HG02943 (cell line): ENCODE measurements at regions not wholly inside any gene's neighbourhood (a gene's known extent, or its start where the extent isn't known, plus 50 kb on each side); places are given as distances from the start of the nearest gene placed in this dataset.
"Not testable (repeated sequence)": the region's sequence is repeated elsewhere in the genome, so short reads cannot be mapped to it uniquely, and the experiment has no call there.

Experiments
- ATAC-seq: cut with Tn5 transposase; IDR thresholded peaks from one replicate; pipeline ENCODE4 v1.9.1; 2021; ENCODE audit warnings: mild to moderate bottlenecking, low read depth, moderate library complexity; ENCODE audit not compliant: unreplicated experiment

- no peak for ATAC-seq
Observed at GRCh38 chr20:19921284-19921793, 95.8 kb upstream of the NAA20 start.

- ATAC-seq, result not testable (repeated sequence)
Observed at GRCh38 chr20:19921829-19922228, 95.3 kb upstream of the NAA20 start.

- no peak for ATAC-seq
Observed at GRCh38 chr20:19922716-19923115, 94.4 kb upstream of the NAA20 start.

- no peak for ATAC-seq
Observed at GRCh38 chr20:19923762-19924161, 93.4 kb upstream of the NAA20 start.

- no peak for ATAC-seq
Observed at GRCh38 chr20:19924255-19924654, 92.9 kb upstream of the NAA20 start.

GRCh38 chr20:19926591-19926990 is 90.6 kb upstream of the NAA20 start:
- no peak for ATAC-seq

GRCh38 chr20:19928328-19929011 is 88.7 kb upstream of the NAA20 start:
- ATAC-seq, result no peak

- no peak for ATAC-seq
Observed at GRCh38 chr20:19929012-19929360, 88.2 kb upstream of the NAA20 start.

GRCh38 chr20:19929481-19930145 is 87.5 kb upstream of the NAA20 start:
- no peak for ATAC-seq

GRCh38 chr20:19930426-19930825 is 86.7 kb upstream of the NAA20 start:
- ATAC-seq, result no peak

- no peak for ATAC-seq
Observed at GRCh38 chr20:19932170-19932667, 84.9 kb upstream of the NAA20 start.

- ATAC-seq, result no peak
Observed at GRCh38 chr20:19934792-19935491, 82.2 kb upstream of the NAA20 start.

- no peak for ATAC-seq
Observed at GRCh38 chr20:19935842-19936241, 81.3 kb upstream of the NAA20 start.

GRCh38 chr20:19936466-19937200 is 80.5 kb upstream of the NAA20 start:
- ATAC-seq, result no peak

- ATAC-seq, result peak; percentile 35
Observed at GRCh38 chr20:19937218-19937617, 79.9 kb upstream of the NAA20 start.

GRCh38 chr20:19937651-19938420 is 79.3 kb upstream of the NAA20 start:
- ATAC-seq, result peak; percentile 83

- no peak for ATAC-seq
Observed at GRCh38 chr20:19938421-19939090, 78.6 kb upstream of the NAA20 start.

- ATAC-seq, result no peak
Observed at GRCh38 chr20:19940988-19941460, 76.1 kb upstream of the NAA20 start.

GRCh38 chr20:19942611-19943010 is 74.6 kb upstream of the NAA20 start:
- no peak for ATAC-seq
